ENCODE measurements at regions not wholly inside any gene's neighbourhood (a gene's known extent, or its start where the extent isn't known, plus 50 kb on each side); places are given as distances from the start of the nearest gene placed in this dataset.

- TF ChIP-seq MAX (IDR thresholded peaks at IDR 0.05) (no peak), SIRT6 (IDR thresholded peaks at IDR 0.05; ENCODE audit: low read length) (no peak), TEAD4 (IDR thresholded peaks at IDR 0.05; ENCODE audit: low read depth, low read length) (no peak), TAF1 (IDR thresholded peaks at IDR 0.05; ENCODE audit: low read depth, low read length) (no peak), USF2 (IDR thresholded peaks at IDR 0.05; ENCODE audit: low read length) (no peak), CREB1 (IDR thresholded peaks at IDR 0.05) (no peak)
Measured at GRCh38 chr14:88961214-88961613, 136.8 kb downstream of the TTC8 start (continued).

All from H1 (cell line).